ENCODE measurements at regions not wholly inside any gene's neighbourhood (a gene's known extent, or its start where the extent isn't known, plus 50 kb on each side); places are given as distances from the start of the nearest gene placed in this dataset.

- peak; percentile 15 for DNase-seq (ENCODE audit: low spot score)
Measured at GRCh38 chr9:28024676-28025075, 451.4 kb upstream of the C9orf72 start.

GRCh38 chr9:28025186-28025585 lies 451.9 kb upstream of the C9orf72 start:
- DNase-seq (ENCODE audit: low spot score): no peak

GRCh38 chr9:28031521-28032267 lies 458.4 kb upstream of the C9orf72 start:
- no peak for DNase-seq (ENCODE audit: low spot score)

DNA sequence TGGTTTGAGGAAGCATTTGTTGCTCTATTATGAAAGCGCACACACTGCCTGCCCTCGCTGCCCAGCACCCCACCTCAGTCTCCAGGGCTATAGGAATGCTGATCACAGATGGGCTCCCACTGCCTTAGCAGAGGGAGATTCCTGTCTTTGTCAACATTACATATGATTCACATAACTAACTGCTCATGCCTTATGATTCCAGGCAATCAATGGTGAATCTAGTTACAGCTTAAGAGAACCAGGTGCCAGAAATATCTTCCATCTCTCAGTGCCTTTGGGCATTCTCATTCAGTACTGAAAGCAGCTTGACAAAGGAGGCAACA lies 458.9 kb upstream of the C9orf72 start:
- no peak for DNase-seq (ENCODE audit: low spot score)

DNA sequence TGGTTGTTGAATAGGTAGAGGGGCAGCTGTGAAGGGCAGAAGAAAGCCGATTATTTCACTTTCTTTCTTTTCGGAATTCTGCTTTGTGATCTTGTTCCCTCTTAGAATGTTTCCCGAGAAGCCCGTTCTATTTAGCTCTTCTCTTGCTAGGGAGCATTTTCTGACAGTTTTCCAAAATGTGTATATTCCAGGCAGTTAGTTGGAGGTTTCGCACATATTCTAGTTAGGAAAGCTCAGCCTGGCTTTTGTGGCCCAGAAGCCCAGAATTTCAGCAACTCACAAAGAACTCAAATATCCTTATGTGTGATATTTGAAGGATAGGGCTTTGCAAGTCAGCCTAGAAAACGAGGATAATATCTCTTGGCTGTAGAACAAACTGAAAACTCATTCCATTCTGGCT lies 461.0 kb upstream of the C9orf72 start:
- no peak for DNase-seq (ENCODE audit: low spot score)

DNA sequence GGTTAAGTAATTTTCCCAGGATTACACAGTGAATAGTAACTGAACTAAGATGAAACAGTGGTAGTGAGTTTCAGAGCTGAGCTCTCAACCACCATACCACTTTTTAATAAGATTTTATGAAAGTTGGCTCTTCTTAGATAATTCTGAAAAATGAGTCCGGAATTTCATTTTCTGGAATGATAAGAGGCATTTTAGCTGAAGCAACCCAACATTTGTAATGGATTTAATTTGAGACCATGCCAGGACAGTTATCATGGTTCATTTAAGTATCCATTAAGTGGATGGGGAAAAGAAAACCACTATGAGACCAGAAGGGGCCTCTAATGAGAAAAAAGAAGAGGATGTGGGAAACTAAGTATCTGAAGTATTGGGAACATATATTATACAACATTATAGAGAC lies 464.7 kb upstream of the C9orf72 start:
- no peak for DNase-seq (ENCODE audit: low spot score)

DNA sequence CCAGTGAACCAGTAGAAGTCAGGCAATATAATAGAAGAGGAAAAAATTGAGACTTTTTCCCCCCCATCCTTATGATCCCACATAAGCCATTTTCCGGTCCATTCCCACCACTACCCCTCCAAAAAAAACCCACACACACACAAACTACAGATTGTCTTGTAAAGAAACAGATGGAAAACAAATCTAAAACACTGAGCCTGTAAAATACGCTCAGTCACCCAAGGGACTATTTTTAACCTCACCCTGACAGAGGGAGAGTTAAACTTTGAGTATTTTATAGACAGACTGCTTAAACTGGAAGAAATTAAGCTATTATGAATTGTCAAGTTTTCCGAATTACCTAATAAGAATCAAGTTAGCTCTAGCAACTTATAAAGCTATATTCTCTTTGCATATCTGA lies 471.8 kb upstream of the C9orf72 start:
- no peak for DNase-seq (ENCODE audit: low spot score)

DNA sequence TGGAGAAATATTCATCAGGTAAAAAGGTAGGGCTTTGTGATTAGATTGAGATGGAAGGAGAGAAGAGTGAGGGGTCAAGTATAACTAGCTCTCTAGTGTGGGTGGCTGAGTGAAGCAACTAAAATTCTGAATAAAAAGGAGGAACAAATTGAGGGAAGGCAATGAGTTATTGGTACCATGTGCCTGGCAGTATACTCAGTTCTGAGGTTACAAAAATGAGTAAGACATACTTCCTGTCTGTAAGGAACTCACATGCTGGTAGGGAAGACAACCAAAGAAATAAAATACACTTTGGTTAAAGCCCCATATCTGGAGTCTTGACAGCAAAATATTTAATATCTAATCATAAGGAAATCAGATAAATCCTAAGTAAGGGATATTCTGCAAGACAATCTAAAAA lies 476.8 kb upstream of the C9orf72 start:
- DNase-seq (ENCODE audit: low spot score): no peak

GRCh38 chr9:28050941-28051340 lies 477.7 kb upstream of the C9orf72 start:
- no peak for DNase-seq (ENCODE audit: low spot score)

GRCh38 chr9:28051559-28052503 lies 478.6 kb upstream of the C9orf72 start:
- no peak for DNase-seq (ENCODE audit: low spot score)

- DNase-seq (ENCODE audit: low spot score): no peak
Measured at GRCh38 chr9:28053096-28053777, 480.0 kb upstream of the C9orf72 start.

DNA sequence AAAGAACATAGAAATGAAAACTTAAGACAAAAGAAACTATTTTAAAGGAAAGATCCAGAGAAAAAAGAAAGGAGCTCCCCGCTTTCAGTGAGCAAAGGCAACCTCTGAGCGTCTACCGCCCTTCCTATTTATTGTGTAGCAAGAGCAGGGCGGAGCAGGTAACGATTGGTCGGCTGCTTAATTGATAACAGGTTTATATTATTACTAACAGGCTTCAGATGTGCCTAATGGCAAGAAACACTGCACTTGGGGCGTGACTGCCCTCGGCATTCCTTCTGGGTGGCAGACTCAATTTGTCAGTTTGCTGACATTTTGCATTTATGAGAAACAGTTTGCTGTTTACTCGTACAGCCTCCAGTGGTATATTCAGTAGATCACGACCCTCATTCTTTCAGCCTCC lies 482.7 kb upstream of the C9orf72 start:
- no peak for DNase-seq (ENCODE audit: low spot score)

- no peak for DNase-seq (ENCODE audit: low spot score)
Measured at GRCh38 chr9:28056466-28056865, 483.2 kb upstream of the C9orf72 start.

GRCh38 chr9:28059192-28059591 lies 485.9 kb upstream of the C9orf72 start:
- DNase-seq (ENCODE audit: low spot score): no peak

- DNase-seq (ENCODE audit: low spot score): no peak
Measured at GRCh38 chr9:28064241-28064815, 491.0 kb upstream of the C9orf72 start.

DNA sequence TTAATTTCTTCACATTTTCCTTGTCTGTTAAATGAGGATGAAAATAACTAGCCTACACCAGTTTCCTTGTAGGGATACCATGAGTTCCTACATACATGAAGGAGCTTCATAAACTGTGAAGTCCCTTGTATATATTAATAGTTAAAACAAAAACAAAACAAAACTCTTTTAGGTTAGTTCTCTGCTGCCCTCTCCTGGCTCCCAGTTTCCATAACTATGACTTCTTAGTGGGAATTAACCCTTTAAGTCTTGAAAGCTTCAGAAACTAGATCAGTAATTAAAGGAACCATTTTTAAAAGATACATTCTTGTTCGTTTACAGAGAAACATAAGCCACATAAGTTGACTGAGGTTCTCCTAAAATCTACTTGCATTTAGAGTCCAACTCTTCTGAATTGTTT lies 500.0 kb upstream of the C9orf72 start:
- DNase-seq (ENCODE audit: low spot score): peak; percentile 59

DNA sequence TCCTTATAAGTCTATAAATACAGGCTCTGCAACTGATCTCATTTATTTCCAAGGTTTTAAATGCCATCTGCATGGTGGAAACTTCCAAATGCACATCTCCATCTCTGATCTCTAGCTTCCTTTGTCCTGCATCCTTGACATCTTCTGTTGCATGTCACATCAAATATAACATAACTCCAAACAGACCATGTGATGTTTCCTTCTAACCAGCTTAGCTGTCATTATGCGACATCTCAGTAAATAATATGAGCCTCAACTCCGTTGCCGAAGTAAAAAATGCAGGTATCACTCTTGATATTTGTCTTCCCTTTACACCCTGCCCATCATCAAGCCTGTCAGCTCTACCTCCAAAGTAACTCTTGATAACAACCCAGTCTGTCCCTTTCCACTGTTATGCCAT lies 506.4 kb upstream of the C9orf72 start:
- no peak for DNase-seq (ENCODE audit: low spot score)

- no peak for DNase-seq (ENCODE audit: low spot score)
Measured at GRCh38 chr9:28082671-28083070, 509.4 kb upstream of the C9orf72 start.

GRCh38 chr9:28086881-28087280 lies 513.6 kb upstream of the C9orf72 start:
- DNase-seq (ENCODE audit: low spot score): no peak

- no peak for DNase-seq (ENCODE audit: low spot score)
Measured at GRCh38 chr9:28092981-28093936, 520.0 kb upstream of the C9orf72 start.

- no peak for DNase-seq (ENCODE audit: low spot score)
Measured at GRCh38 chr9:28101509-28101908, 528.2 kb upstream of the C9orf72 start.
